HEK293 (cell line): ENCODE measurements at regions not wholly inside any gene's neighbourhood (a gene's known extent, or its start where the extent isn't known, plus 50 kb on each side); places are given as distances from the start of the nearest gene placed in this dataset.
"Not testable (repeated sequence)": the region's sequence is repeated elsewhere in the genome, so short reads cannot be mapped to it uniquely, and the experiment has no call there.

Experiments
- CTCF ChIA-PET: fragments of 350-600 bp; formaldehyde crosslinking; extraction: SDS; loops from one replicate; lab custom pipeline; 2021; ENCODE audit warnings: antibody characterized with exemption; lab: Yijun Ruan, JAX
- POLR2A ChIA-PET: fragments of 300-600 bp; formaldehyde crosslinking; extraction: SDS; loops from one replicate; lab custom pipeline; 2020; ENCODE audit warnings: antibody characterized with exemption, inconsistent platforms; lab: Yijun Ruan, JAX
- H3K27ac ChIP-seq: fragments of 200-500 bp; sonication (Bioruptor generic); 2 replicates; pipeline ENCODE4 v1.5.1; 2014; ENCODE audit warnings: low read depth, low read length, control low read depth, inconsistent platforms; ENCODE audit errors: extremely low read depth
- H3K36me3 ChIP-seq, 2 experiments: fragments of 200-500 bp in 1 of 2; sonication (Bioruptor generic) in 1 of 2; 1 replicate in 1 of 2; 2 replicates in 1 of 2; pipeline ENCODE4 v1.5.1; 2014 to 2017; ENCODE audit warnings: inconsistent platforms in 2 of 2, low read length in 2 of 2; ENCODE audit not compliant: control insufficient read depth in 2 of 2, insufficient read depth in 1 of 2
- H3K4me1 ChIP-seq: fragments of 200-500 bp; sonication (Bioruptor generic); 2 replicates; pipeline ENCODE4 v1.5.1; 2014; ENCODE audit warnings: mild to moderate bottlenecking, low read length, inconsistent platforms; ENCODE audit not compliant: control insufficient read depth, insufficient read depth
- H3K4me3 ChIP-seq: 2 replicates; pipeline ENCODE4 v1.5.1; 2011; ENCODE audit warnings: low read depth, mild to moderate bottlenecking, control low read depth, low read length, moderate library complexity
- H3K9me3 ChIP-seq: fragments of 200-500 bp; sonication (Bioruptor generic); 2 replicates; pipeline ENCODE4 v1.5.1; 2014; ENCODE audit warnings: low read depth, low read length, inconsistent platforms; ENCODE audit not compliant: control insufficient read depth, insufficient read depth
- GFI1B ChIP-seq: fragments of 450-650 bp; formaldehyde crosslinking; IDR thresholded peaks from 2 replicates; pipeline ENCODE4 v1.5.1; 2016; ENCODE audit warnings: missing biosample characterization, missing genetic modification characterization
- GLIS1 ChIP-seq: fragments of 450-650 bp; formaldehyde crosslinking; IDR thresholded peaks from 2 replicates; pipeline ENCODE4 v1.5.1; 2016; ENCODE audit warnings: missing biosample characterization, missing genetic modification characterization
- HOXD13 ChIP-seq: sonication (generic); formaldehyde crosslinking; IDR thresholded peaks from 2 replicates; pipeline ENCODE4 v1.8.0; 2022; ENCODE audit warnings: missing genetic modification reagents, borderline replicate concordance
- KLF16 ChIP-seq: fragments of 450-650 bp; formaldehyde crosslinking; IDR thresholded peaks from 2 replicates; pipeline ENCODE4 v1.5.1; 2017; ENCODE audit warnings: missing biosample characterization, missing genetic modification characterization
- MEIS1 ChIP-seq: sonication (generic); formaldehyde crosslinking; IDR thresholded peaks from 2 replicates; pipeline ENCODE4 v1.8.1; 2022; ENCODE audit warnings: missing genetic modification reagents, mild to moderate bottlenecking, borderline replicate concordance
- MYNN ChIP-seq: fragments of 450-650 bp; formaldehyde crosslinking; IDR thresholded peaks from 2 replicates; pipeline ENCODE4 v1.5.1; 2016; ENCODE audit warnings: missing biosample characterization, missing genetic modification characterization, borderline replicate concordance
- SCRT1 ChIP-seq: fragments of 450-650 bp; formaldehyde crosslinking; IDR thresholded peaks from 2 replicates; pipeline ENCODE4 v1.5.1; 2016; ENCODE audit warnings: missing biosample characterization, missing genetic modification characterization, borderline replicate concordance
- SETDB1 ChIP-seq: IDR thresholded peaks from one replicate; pipeline ENCODE4 v1.6.1; 2017; ENCODE audit warnings: mild to moderate bottlenecking, low read length, moderate library complexity, mixed read lengths; ENCODE audit not compliant: insufficient read length
- ZEB2 ChIP-seq: fragments of 450-650 bp; formaldehyde crosslinking; IDR thresholded peaks from 2 replicates; pipeline ENCODE4 v1.5.1; 2016; ENCODE audit warnings: missing biosample characterization, missing genetic modification characterization
- ZFP3 ChIP-seq: fragments of 450-650 bp; formaldehyde crosslinking; IDR thresholded peaks from 2 replicates; pipeline ENCODE4 v1.5.1; 2016; ENCODE audit warnings: low read depth, missing biosample characterization, missing genetic modification characterization
- ZIC2 ChIP-seq: fragments of 450-650 bp; formaldehyde crosslinking; IDR thresholded peaks from 2 replicates; pipeline ENCODE4 v1.5.1; 2016; ENCODE audit warnings: missing biosample characterization, missing genetic modification characterization
- ZNF114 ChIP-seq: fragments of 450-650 bp; formaldehyde crosslinking; IDR thresholded peaks from 2 replicates; pipeline ENCODE4 v1.5.0; 2017; ENCODE audit warnings: missing biosample characterization, missing genetic modification characterization
- ZNF155 ChIP-seq: fragments of 450-650 bp; formaldehyde crosslinking; IDR thresholded peaks from 2 replicates; pipeline ENCODE4 v1.5.1; 2016; ENCODE audit warnings: missing biosample characterization, missing genetic modification characterization
- ZNF24 ChIP-seq: fragments of 450-650 bp; formaldehyde crosslinking; IDR thresholded peaks from 2 replicates; pipeline ENCODE4 v1.5.1; 2016; ENCODE audit warnings: missing biosample characterization, missing genetic modification characterization
- ZNF292 ChIP-seq: fragments of 450-650 bp; formaldehyde crosslinking; IDR thresholded peaks from 2 replicates; pipeline ENCODE4 v1.5.1; 2016; ENCODE audit warnings: low read depth, missing biosample characterization, missing genetic modification characterization, borderline replicate concordance
- ZNF335 ChIP-seq: fragments of 450-650 bp; formaldehyde crosslinking; conservative IDR thresholded peaks from 2 replicates; pipeline ENCODE4 v1.5.1; 2016; ENCODE audit warnings: missing biosample characterization, missing genetic modification characterization
- ZNF501 ChIP-seq: fragments of 450-650 bp; formaldehyde crosslinking; IDR thresholded peaks from 2 replicates; pipeline ENCODE4 v1.5.1; 2016; ENCODE audit warnings: missing biosample characterization, missing genetic modification characterization
- ZNF623 ChIP-seq: fragments of 450-650 bp; formaldehyde crosslinking; IDR thresholded peaks from 2 replicates; pipeline ENCODE4 v1.5.1; 2016; ENCODE audit warnings: missing biosample characterization, missing genetic modification characterization
- ZNF654 ChIP-seq: fragments of 450-650 bp; formaldehyde crosslinking; IDR thresholded peaks from 2 replicates; pipeline ENCODE4 v1.5.1; 2016; ENCODE audit warnings: low read depth, missing biosample characterization, missing genetic modification characterization
- ZNF791 ChIP-seq: fragments of 450-650 bp; formaldehyde crosslinking; IDR thresholded peaks from 2 replicates; pipeline ENCODE4 v1.5.1; 2016; ENCODE audit warnings: missing biosample characterization, missing genetic modification characterization
- ZSCAN5A ChIP-seq: fragments of 450-650 bp; formaldehyde crosslinking; IDR thresholded peaks from 2 replicates; pipeline ENCODE4 v1.5.1; 2016; ENCODE audit warnings: missing biosample characterization, missing genetic modification characterization
- TF ChIP-seq, protein P1 (sequence below): fragments of 450-650 bp; formaldehyde crosslinking; IDR thresholded peaks from 2 replicates; pipeline ENCODE4 v1.5.1; 2016; ENCODE audit warnings: missing biosample characterization, missing genetic modification characterization
- TF ChIP-seq, protein P2 (sequence below): fragments of 450-650 bp; formaldehyde crosslinking; IDR thresholded peaks from 2 replicates; pipeline ENCODE4 v1.5.1; 2016; ENCODE audit warnings: missing biosample characterization, missing genetic modification characterization, borderline replicate concordance

DNA sequence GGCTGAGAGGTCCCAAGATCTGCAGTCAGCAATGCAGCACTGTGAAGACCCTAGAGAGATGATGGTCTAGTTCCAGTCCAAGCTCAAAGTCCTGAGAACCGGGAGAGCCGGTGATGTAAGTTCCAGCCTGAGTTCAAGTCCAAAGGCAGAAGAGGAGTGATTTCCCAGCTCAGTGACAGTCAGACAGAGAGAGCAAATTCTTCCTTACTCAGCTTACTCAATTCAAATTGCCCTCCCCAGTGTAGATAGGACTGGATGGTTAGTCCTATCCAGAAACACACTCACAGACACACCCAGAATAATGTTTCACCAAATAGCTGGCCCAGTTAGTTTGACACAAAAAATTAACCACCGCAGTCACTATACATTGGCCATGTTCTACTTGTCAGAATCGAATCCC, 185.5 kb upstream of the MYO3A start:
- H3K27ac ChIP-seq: no peak overlapping the region
- POLR2A ChIA-PET: no interaction called here
- CTCF ChIA-PET: interaction anchor here (0.6 to 4.4 kb wide), 3 partner anchors 9 to 131 kb away, joined by 3 to 20 read pairs (median 7); no protein-coding TSS in a partner anchor
- no peak overlapping the region for H3K4me3 ChIP-seq
- no peaks in the 10 kb centered on the region for H3K9me3 ChIP-seq
- TF ChIP-seq KLF16 (tag by site-specific recombination) (no peak), ZNF114 (tag by site-specific recombination) (no peak), ZNF292 (tag by site-specific recombination) (no peak), ZNF155 (tag by site-specific recombination) (no peak), ZNF24 (no peak), MYNN (tag by site-specific recombination) (no peak), ZFP3 (no peak), MEIS1 (CRISPR knock-in tag) (no peak)
- no peaks in the 10 kb centered on the region for H3K36me3 ChIP-seq
- no peaks in the 10 kb centered on the region; the same call in 1 of the 2 replicates for H3K4me1 ChIP-seq

GRCh38 chr10:25753776-25754175, 180.3 kb upstream of the MYO3A start:
- TF ChIP-seq ZNF623 (tag by site-specific recombination) (no peak), ZIC2 (peak; percentile 34; the same call in 1 of the 2 replicates), ZNF335 (tag by site-specific recombination) (peak; percentile 36), SCRT1 (no peak), GFI1B (tag by site-specific recombination) (no peak), GLIS1 (no peak)
- TF ChIP-seq, protein P1, sequence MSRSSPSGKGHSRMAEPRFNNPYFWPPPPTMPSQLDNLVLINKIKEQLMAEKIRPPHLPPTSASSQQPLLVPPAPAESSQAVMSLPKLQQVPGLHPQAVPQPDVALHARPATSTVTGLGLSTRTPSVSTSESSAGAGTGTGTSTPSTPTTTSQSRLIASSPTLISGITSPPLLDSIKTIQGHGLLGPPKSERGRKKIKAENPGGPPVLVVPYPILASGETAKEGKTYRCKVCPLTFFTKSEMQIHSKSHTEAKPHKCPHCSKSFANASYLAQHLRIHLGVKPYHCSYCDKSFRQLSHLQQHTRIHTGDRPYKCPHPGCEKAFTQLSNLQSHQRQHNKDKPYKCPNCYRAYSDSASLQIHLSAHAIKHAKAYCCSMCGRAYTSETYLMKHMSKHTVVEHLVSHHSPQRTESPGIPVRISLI (tag by site-specific recombination): no peak
- TF ChIP-seq, protein P2, sequence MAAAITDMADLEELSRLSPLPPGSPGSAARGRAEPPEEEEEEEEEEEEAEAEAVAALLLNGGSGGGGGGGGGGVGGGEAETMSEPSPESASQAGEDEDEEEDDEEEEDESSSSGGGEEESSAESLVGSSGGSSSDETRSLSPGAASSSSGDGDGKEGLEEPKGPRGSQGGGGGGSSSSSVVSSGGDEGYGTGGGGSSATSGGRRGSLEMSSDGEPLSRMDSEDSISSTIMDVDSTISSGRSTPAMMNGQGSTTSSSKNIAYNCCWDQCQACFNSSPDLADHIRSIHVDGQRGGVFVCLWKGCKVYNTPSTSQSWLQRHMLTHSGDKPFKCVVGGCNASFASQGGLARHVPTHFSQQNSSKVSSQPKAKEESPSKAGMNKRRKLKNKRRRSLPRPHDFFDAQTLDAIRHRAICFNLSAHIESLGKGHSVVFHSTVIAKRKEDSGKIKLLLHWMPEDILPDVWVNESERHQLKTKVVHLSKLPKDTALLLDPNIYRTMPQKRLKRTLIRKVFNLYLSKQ (tag by site-specific recombination): no peak
- Histone ChIP-seq H3K4me3 (no peak overlapping the region), H3K36me3 (no peaks in the 10 kb centered on the region), H3K4me1 (no peaks in the 10 kb centered on the region), H3K9me3 (no peaks in the 10 kb centered on the region), H3K27ac (no peak overlapping the region)
- ChIA-PET CTCF (no interaction called here), POLR2A (no interaction called here)

DNA sequence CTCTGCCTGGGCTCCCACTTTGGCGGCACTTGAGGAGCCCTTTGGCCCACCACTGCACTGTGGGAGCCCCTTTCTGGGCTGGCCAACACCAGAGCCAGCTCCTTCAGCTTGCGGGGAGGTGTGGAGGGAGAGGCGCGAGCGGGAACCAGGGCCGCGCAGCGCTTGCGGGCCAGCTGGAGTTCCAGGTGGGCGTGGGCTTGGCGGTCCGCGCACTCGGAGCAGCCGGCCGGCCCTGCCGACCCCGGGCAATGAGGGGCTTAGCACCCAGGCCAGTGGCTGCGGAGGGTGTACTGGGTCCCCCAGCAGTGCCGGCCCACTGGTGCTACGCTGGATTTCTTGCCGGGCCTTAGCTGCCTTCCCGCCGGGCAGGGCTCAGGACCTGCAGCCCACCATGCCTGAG, 178.2 kb upstream of the MYO3A start:
- H3K36me3 ChIP-seq, H3K9me3 ChIP-seq, H3K4me3 ChIP-seq, H3K27ac ChIP-seq, POLR2A ChIA-PET, H3K4me1 ChIP-seq, CTCF ChIA-PET: not testable (repeated sequence)

DNA sequence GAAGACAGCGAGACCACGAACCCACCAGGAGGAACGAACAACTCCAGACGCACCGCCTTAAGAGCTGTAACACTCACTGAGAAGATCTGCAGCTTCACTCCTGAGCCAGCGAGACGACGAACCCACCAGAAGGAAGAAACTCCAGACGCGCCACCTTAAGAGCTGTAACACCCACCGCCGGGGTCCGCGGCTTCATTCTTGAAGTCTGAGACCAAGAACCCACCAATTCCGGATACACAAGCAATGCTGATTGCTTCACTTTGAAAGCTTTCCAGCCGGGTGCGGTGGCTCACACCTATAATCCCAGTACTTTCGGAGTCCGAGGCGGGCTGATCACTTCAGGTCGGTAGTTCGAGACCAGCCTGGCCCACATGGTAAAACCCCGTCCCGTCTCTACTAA, 177.2 kb upstream of the MYO3A start:
- H3K9me3 ChIP-seq: no peaks in the 10 kb centered on the region
- H3K27ac ChIP-seq: no peak overlapping the region
- H3K4me3 ChIP-seq: no peak overlapping the region
- ChIA-PET CTCF (interaction anchor here (0.9 to 2.8 kb wide), 8 partner anchors 9 to 801 kb away, joined by 3 to 32 read pairs (median 6); no protein-coding TSS in a partner anchor), POLR2A (no interaction called here)
- TF ChIP-seq ZEB2 (no peak), ZSCAN5A (tag by site-specific recombination) (no peak), ZNF791 (tag by site-specific recombination) (no peak), SETDB1 (no peak), ZNF501 (tag by site-specific recombination) (no peak), HOXD13 (CRISPR knock-in tag) (no peak), ZNF654 (no peak)
- H3K4me1 ChIP-seq: no peaks in the 10 kb centered on the region
- H3K36me3 ChIP-seq: no peaks in the 10 kb centered on the region
